COLO668 (cell line): ENCODE measurements at regions not wholly inside any gene's neighbourhood (a gene's known extent, or its start where the extent isn't known, plus 50 kb on each side); places are given as distances from the start of the nearest gene placed in this dataset.

ENCODE experiments used
- DNase-seq: peaks from one replicate; lab custom pipeline; 2025; ENCODE audit not compliant: unreplicated experiment; lab: John Stamatoyannopoulos, UW

- no peak for DNase-seq
Observed at GRCh38 chr7:3230908-3231307, 70.1 kb upstream of the SDK1 start.

- DNase-seq: no peak
Observed at GRCh38 chr7:3232228-3232627, 68.8 kb upstream of the SDK1 start.

GRCh38 chr7:3233301-3233700 lies 67.8 kb upstream of the SDK1 start:
- no peak for DNase-seq

- no peak for DNase-seq
Observed at GRCh38 chr7:3234051-3234450, 67.0 kb upstream of the SDK1 start.

- no peak for DNase-seq
Observed at GRCh38 chr7:3234851-3235250, 66.2 kb upstream of the SDK1 start.

- no peak for DNase-seq
Observed at GRCh38 chr7:3235322-3235721, 65.7 kb upstream of the SDK1 start.

GRCh38 chr7:3236268-3236667 lies 64.8 kb upstream of the SDK1 start:
- no peak for DNase-seq

- no peak for DNase-seq
Observed at GRCh38 chr7:3238525-3239210, 62.4 kb upstream of the SDK1 start.

- no peak for DNase-seq
Observed at GRCh38 chr7:3239291-3239691, 61.8 kb upstream of the SDK1 start.

- DNase-seq: no peak
Observed at GRCh38 chr7:3240826-3241430, 60.1 kb upstream of the SDK1 start.

GRCh38 chr7:3241686-3242258 lies 59.3 kb upstream of the SDK1 start:
- no peak for DNase-seq

- no peak for DNase-seq
Observed at GRCh38 chr7:3242398-3242972, 58.6 kb upstream of the SDK1 start.

GRCh38 chr7:3243256-3243655 lies 57.8 kb upstream of the SDK1 start:
- DNase-seq: no peak

- peak; percentile 66 for DNase-seq
Observed at GRCh38 chr7:3243680-3244079, 57.4 kb upstream of the SDK1 start.

- peak; percentile 69 for DNase-seq
Observed at GRCh38 chr7:3244241-3244814, 56.7 kb upstream of the SDK1 start.

- no peak for DNase-seq
Observed at GRCh38 chr7:3245077-3245476, 56.0 kb upstream of the SDK1 start.

- DNase-seq: no peak
Observed at GRCh38 chr7:3245721-3246120, 55.3 kb upstream of the SDK1 start.

- DNase-seq: no peak
Observed at GRCh38 chr7:3246127-3246526, 54.9 kb upstream of the SDK1 start.

GRCh38 chr7:3246651-3247050 lies 54.4 kb upstream of the SDK1 start:
- DNase-seq: no peak

GRCh38 chr7:3250725-3251124 lies 50.3 kb upstream of the SDK1 start:
- DNase-seq: no peak
